H1 (cell line): ENCODE measurements at regions not wholly inside any gene's neighbourhood (a gene's known extent, or its start where the extent isn't known, plus 50 kb on each side); places are given as distances from the start of the nearest gene placed in this dataset.
"Not testable (repeated sequence)": the region's sequence is repeated elsewhere in the genome, so short reads cannot be mapped to it uniquely, and the experiment has no call there.

ENCODE experiments used
- CTCF ChIA-PET: fragments of 300-600 bp; sonication (Branson Sonifier 250); formaldehyde crosslinking; loops from one replicate; lab custom pipeline; 2021; ENCODE audit not compliant: partially characterized antibody; lab: Charles Lee
- POLR2A ChIA-PET: fragments of 300-600 bp; sonication (Branson Sonifier 250); formaldehyde crosslinking; loops from one replicate; lab custom pipeline; 2021; ENCODE audit warnings: inconsistent platforms; ENCODE audit not compliant: partially characterized antibody; lab: Charles Lee
- DNase-seq, 2 experiments: peaks; one replicate each; pipeline versions ENCODE4 v3.0.0 to v3.0.0-alpha.2; 2010 to 2022; ENCODE audit warnings: low spot score in 2 of 2, low read depth in 1 of 2, mixed read lengths in 1 of 2
- FAIRE-seq: peaks from 2 replicates; lab custom pipeline; 2011; peaks lifted over from hg19 to GRCh38; lab: Jason Lieb, UNC
- H2AFZ ChIP-seq: 2 replicates; pipeline ENCODE4 v1.8.1; 2012; ENCODE audit warnings: low read length, inconsistent platforms
- H2AK5ac ChIP-seq: 2 replicates; pipeline ENCODE4 v1.6.1; 2013; ENCODE audit warnings: low read depth, low read length
- H2BK120ac ChIP-seq: replicated peaks from 2 replicates; pipeline ENCODE3; 2013; ENCODE audit warnings: low read depth, low read length, inconsistent platforms
- H2BK12ac ChIP-seq: 2 replicates; pipeline ENCODE4 v1.6.1; 2013; ENCODE audit warnings: low read depth, low read length
- H2BK15ac ChIP-seq: 2 replicates; pipeline ENCODE4 v1.6.1; 2013; ENCODE audit warnings: low read length
- H2BK20ac ChIP-seq: 2 replicates; pipeline ENCODE4 v1.6.1; 2013; ENCODE audit warnings: low read length
- H2BK5ac ChIP-seq: 2 replicates; pipeline ENCODE4 v1.6.1; 2013; ENCODE audit warnings: low read depth, low read length
- H3K14ac ChIP-seq: 2 replicates; pipeline ENCODE4 v1.6.1; 2013; ENCODE audit warnings: inconsistent platforms; ENCODE audit not compliant: insufficient read length
- H3K18ac ChIP-seq: 2 replicates; pipeline ENCODE4 v1.6.1; 2013; ENCODE audit warnings: low read length; ENCODE audit errors: extremely low read depth
- H3K23ac ChIP-seq: 2 replicates; pipeline ENCODE4 v1.6.1; 2013; ENCODE audit warnings: inconsistent platforms; ENCODE audit not compliant: insufficient read length
- H3K23me2 ChIP-seq: 2 replicates; pipeline ENCODE4 v1.6.1; 2013; ENCODE audit warnings: low read depth, low read length
- H3K27ac ChIP-seq: 2 replicates; pipeline ENCODE4 v1.6.1; 2011; ENCODE audit warnings: low read depth, low read length, inconsistent platforms
- H3K27me3 ChIP-seq, 4 experiments: replicated peaks in 1 of 4; 1 replicate in 1 of 4; 2 replicates in 3 of 4; pipeline versions ENCODE4 v1.6.1 to v1.8.1; 2011 to 2013; ENCODE audit warnings: low read length in 3 of 4, mild to moderate bottlenecking in 3 of 4, inconsistent platforms in 2 of 4, mixed read lengths in 2 of 4, moderate library complexity in 1 of 4; ENCODE audit not compliant: control insufficient read depth in 3 of 4, insufficient read depth in 3 of 4; ENCODE audit errors: extremely low read depth in 1 of 4
- H3K36me3 ChIP-seq, 4 experiments: 2 replicates each; pipeline versions ENCODE4 v1.6.1 to v1.8.1; 2011 to 2013; ENCODE audit warnings: mild to moderate bottlenecking in 4 of 4, low read length in 3 of 4, moderate library complexity in 2 of 4, control low read depth in 1 of 4, inconsistent platforms in 1 of 4; ENCODE audit not compliant: insufficient read depth in 4 of 4, control insufficient read depth in 2 of 4
- H3K4ac ChIP-seq: replicated peaks from 2 replicates; pipeline ENCODE3; 2013; ENCODE audit warnings: low read length, low read depth, mixed read lengths, inconsistent platforms; ENCODE audit not compliant: insufficient read length
- H3K4me1 ChIP-seq, 4 experiments: replicated peaks in 1 of 4; 1 replicate in 1 of 4; 2 replicates in 3 of 4; pipeline versions ENCODE4 v1.6.1 to v1.8.1; 2011 to 2013; ENCODE audit warnings: low read length in 3 of 4, inconsistent platforms in 2 of 4, mixed read lengths in 1 of 4; ENCODE audit not compliant: insufficient read depth in 4 of 4, control insufficient read depth in 3 of 4
- H3K4me2 ChIP-seq, 2 experiments: 2 replicates each; pipeline versions ENCODE4 v1.6.1 to v1.8.1; 2011 to 2013; ENCODE audit warnings: low read depth in 2 of 2, low read length in 2 of 2, control low read depth in 1 of 2, inconsistent platforms in 1 of 2, mild to moderate bottlenecking in 1 of 2; ENCODE audit not compliant: insufficient read depth in 1 of 2
- H3K4me3 ChIP-seq, 4 experiments: fragments of 200-600, 300-600 bp in 1 of 4; sonication (generic), shearing (Covaris generic), sonication (Bioruptor Twin) in 1 of 4; 2 replicates each; pipeline versions ENCODE4 v1.5.1 to v1.8.1; 2011 to 2016; ENCODE audit warnings: low read length in 4 of 4, low read depth in 3 of 4, control low read depth in 2 of 4, inconsistent platforms in 2 of 4, mild to moderate bottlenecking in 2 of 4, mixed read lengths in 1 of 4, moderate library complexity in 1 of 4; ENCODE audit not compliant: insufficient read depth in 2 of 4; ENCODE audit errors: extremely low read depth in 1 of 4
- H3K56ac ChIP-seq: replicated peaks from 2 replicates; pipeline ENCODE3; 2013; ENCODE audit warnings: low read depth, mild to moderate bottlenecking, mixed read lengths, low read length, inconsistent platforms; ENCODE audit not compliant: insufficient read length
- H3K79me1 ChIP-seq: 2 replicates; pipeline ENCODE4 v1.6.1; 2013; ENCODE audit warnings: low read depth, low read length, control low read depth
- H3K79me2 ChIP-seq, 2 experiments: 2 replicates each; pipeline versions ENCODE4 v1.6.1 to v1.8.1; 2012 to 2013; ENCODE audit warnings: low read length in 2 of 2, mild to moderate bottlenecking in 2 of 2, inconsistent platforms in 1 of 2; ENCODE audit not compliant: insufficient read depth in 2 of 2, control insufficient read depth in 1 of 2
- H3K9ac ChIP-seq, 4 experiments: replicated peaks in 1 of 4; 1 replicate in 1 of 4; 2 replicates in 3 of 4; pipeline versions ENCODE4 v1.6.1 to v1.8.1; 2011 to 2013; ENCODE audit warnings: low read depth in 3 of 4, low read length in 3 of 4, control low read depth in 2 of 4, mild to moderate bottlenecking in 2 of 4, moderate library complexity in 2 of 4, inconsistent platforms in 1 of 4; ENCODE audit errors: extremely low read depth in 1 of 4
- H3K9me3 ChIP-seq, 2 experiments: 2 replicates each; pipeline versions ENCODE4 v1.6.1 to v1.8.1; 2012 to 2013; ENCODE audit warnings: mild to moderate bottlenecking in 2 of 2, moderate library complexity in 2 of 2, control low read depth in 1 of 2, inconsistent platforms in 1 of 2, low read depth in 1 of 2, low read length in 1 of 2, mixed read lengths in 1 of 2; ENCODE audit not compliant: insufficient read depth in 2 of 2
- H4K20me1 ChIP-seq, 2 experiments: replicated peaks in 1 of 2; 2 replicates each; pipeline versions ENCODE3 to v1.8.1; 2011 to 2013; ENCODE audit warnings: inconsistent platforms in 2 of 2, low read length in 2 of 2, mild to moderate bottlenecking in 1 of 2; ENCODE audit not compliant: insufficient read depth in 2 of 2, control insufficient read depth in 1 of 2
- H4K5ac ChIP-seq: 2 replicates; pipeline ENCODE4 v1.6.1; 2013; ENCODE audit warnings: low read length, low read depth, mixed read lengths, inconsistent platforms; ENCODE audit not compliant: insufficient read length
- H4K8ac ChIP-seq: 2 replicates; pipeline ENCODE4 v1.8.0; 2013; ENCODE audit warnings: mild to moderate bottlenecking, moderate library complexity, low read length, inconsistent platforms; ENCODE audit not compliant: insufficient read depth; ENCODE audit errors: extremely low read depth
- H4K91ac ChIP-seq: replicated peaks from 2 replicates; pipeline ENCODE3; 2013; ENCODE audit warnings: low read length, mixed read lengths, inconsistent platforms; ENCODE audit not compliant: insufficient read length
- WGBS, 2 experiments: shearing (Covaris generic) in 1 of 2; methylation state at CpG; one replicate each; pipeline versions ENCODE4 v1.1.6 to v1.1.7; 2013 to 2015; ENCODE audit warnings: low lambda C conversion rate in 2 of 2, mixed read lengths in 2 of 2, inconsistent platforms in 1 of 2, low coverage in 1 of 2, missing lambda C conversion rate in 1 of 2; ENCODE audit not compliant: insufficient replicate concordance in 2 of 2, insufficient coverage in 1 of 2, insufficient read length in 1 of 2; ENCODE audit errors: extremely low coverage in 1 of 2, missing lambda C conversion rate in 1 of 2; 5-methylcytosine and 5-hydroxymethylcytosine counted together

DNA sequence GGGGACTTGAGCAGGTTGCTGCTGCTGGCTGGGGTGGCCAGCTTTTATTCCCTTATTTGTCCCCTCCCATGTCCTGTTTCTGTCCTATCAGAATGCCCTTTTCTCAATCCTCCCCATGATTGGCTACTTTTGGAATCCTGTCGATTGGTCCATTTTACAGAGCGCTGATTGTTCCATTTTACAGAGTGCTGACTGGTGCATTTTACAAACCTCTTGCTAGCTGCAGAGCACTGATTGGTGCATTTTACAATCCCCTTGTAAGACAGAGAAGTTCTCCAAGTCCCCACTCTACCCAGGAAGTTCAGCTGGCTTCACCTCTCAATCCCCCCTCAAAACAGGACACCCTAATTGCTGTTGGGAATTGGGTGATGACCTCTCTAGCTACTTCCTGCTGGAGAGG lies 608.0 kb downstream of the C12orf50 start:
- H3K27me3 ChIP-seq, H4K91ac ChIP-seq, H3K4ac ChIP-seq, H2BK15ac ChIP-seq, CTCF ChIA-PET, H3K4me2 ChIP-seq, H2BK20ac ChIP-seq, H2BK5ac ChIP-seq, H2AK5ac ChIP-seq, H3K79me1 ChIP-seq, POLR2A ChIA-PET, H3K79me2 ChIP-seq, H4K5ac ChIP-seq, H3K4me3 ChIP-seq, H3K9ac ChIP-seq, H4K20me1 ChIP-seq, H3K23me2 ChIP-seq, H2BK12ac ChIP-seq, H3K14ac ChIP-seq, H3K9me3 ChIP-seq, H3K56ac ChIP-seq, H3K18ac ChIP-seq, DNase-seq, H3K36me3 ChIP-seq, H2BK120ac ChIP-seq, H3K27ac ChIP-seq, H2AFZ ChIP-seq, H3K4me1 ChIP-seq, H4K8ac ChIP-seq, H3K23ac ChIP-seq, FAIRE-seq: not testable (repeated sequence)
- 77% methylated on average over 2 of the region's 2 CpGs; no CpG with 5 or more reads in 1 of the 2 experiments for WGBS, 2 experiments
